ENCODE measurements at regions not wholly inside any gene's neighbourhood (a gene's known extent, or its start where the extent isn't known, plus 50 kb on each side); places are given as distances from the start of the nearest gene placed in this dataset.
"Not testable (repeated sequence)": the region's sequence is repeated elsewhere in the genome, so short reads cannot be mapped to it uniquely, and the experiment has no call there.

DNA sequence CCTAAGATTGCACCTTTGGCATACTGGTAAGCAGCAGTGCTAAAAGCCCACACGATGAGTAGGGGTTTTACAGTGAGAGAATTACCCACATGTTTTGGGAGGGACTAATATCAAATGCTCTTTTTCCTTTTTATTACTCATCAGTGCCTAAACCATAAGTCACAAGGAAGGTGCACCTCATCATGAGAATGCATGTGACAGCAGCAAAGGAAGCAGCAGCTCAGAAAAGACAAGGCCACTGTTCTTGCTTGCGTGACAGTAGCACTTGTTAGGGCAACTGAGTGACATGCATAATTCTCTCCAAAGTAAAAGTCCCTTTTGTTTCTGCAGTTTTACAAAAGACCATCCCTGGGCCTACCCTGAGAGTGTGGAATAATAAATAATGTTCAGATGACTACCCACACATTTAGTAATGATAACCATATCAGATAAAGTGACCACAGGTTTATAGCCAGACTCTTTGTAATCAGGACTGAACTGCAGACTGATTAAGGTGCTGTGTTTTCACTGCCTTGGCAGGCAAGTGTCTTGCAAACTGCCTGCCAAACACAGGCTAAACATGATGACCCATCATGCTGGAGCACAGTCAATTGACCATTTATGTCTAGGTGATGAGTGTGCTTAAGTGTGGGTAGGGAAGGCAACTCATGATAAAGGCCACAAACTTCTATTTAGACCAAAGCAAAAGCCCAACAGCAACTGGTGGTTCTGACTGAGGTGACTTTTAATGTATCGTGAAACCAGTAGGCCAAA is 1751.4 kb downstream of the TP53TG3F start:
- TF ChIP-seq, protein P1, sequence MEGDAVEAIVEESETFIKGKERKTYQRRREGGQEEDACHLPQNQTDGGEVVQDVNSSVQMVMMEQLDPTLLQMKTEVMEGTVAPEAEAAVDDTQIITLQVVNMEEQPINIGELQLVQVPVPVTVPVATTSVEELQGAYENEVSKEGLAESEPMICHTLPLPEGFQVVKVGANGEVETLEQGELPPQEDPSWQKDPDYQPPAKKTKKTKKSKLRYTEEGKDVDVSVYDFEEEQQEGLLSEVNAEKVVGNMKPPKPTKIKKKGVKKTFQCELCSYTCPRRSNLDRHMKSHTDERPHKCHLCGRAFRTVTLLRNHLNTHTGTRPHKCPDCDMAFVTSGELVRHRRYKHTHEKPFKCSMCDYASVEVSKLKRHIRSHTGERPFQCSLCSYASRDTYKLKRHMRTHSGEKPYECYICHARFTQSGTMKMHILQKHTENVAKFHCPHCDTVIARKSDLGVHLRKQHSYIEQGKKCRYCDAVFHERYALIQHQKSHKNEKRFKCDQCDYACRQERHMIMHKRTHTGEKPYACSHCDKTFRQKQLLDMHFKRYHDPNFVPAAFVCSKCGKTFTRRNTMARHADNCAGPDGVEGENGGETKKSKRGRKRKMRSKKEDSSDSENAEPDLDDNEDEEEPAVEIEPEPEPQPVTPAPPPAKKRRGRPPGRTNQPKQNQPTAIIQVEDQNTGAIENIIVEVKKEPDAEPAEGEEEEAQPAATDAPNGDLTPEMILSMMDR (IDR thresholded peaks at IDR 0.05; ENCODE audit: extremely low read depth, missing control alignments) = no peak
- DNase-seq (ENCODE audit: low spot score) = no peak

DNA sequence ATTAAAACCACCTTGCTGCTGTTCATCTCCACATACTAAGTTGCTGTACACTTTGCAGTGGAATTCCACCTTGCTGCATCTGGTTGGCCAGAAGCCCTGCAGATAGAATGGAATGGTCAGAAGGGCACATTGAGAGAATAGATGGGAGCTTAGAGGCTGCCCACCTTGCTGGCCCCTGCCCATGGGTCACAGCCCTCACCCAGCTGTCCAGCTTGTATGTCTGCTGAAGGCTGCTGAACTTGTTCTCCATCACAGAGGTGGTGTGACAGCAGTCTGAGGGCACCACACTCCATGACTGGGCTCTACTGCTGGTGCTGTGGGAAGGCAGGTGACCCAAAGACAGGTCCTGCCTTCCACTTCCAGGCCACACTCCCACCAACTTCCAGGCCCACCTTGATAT is 1755.4 kb downstream of the TP53TG3F start:
- TF ChIP-seq, protein P1 (IDR thresholded peaks at IDR 0.05; ENCODE audit: extremely low read depth, missing control alignments) = no peak
- no peak for DNase-seq (ENCODE audit: low spot score)

- TF ChIP-seq, protein P1 (IDR thresholded peaks at IDR 0.05; ENCODE audit: extremely low read depth, missing control alignments) = no peak
- DNase-seq (ENCODE audit: low spot score) = no peak
Measured at GRCh38 chr16:35215287-35215686, 1755.9 kb downstream of the TP53TG3F start.

- not testable (repeated sequence) for DNase-seq (ENCODE audit: low spot score)
Measured at GRCh38 chr16:35216261-35216660, 1756.8 kb downstream of the TP53TG3F start.

GRCh38 chr16:35221482-35222185 is 1762.2 kb downstream of the TP53TG3F start:
- TF ChIP-seq, protein P1 (IDR thresholded peaks at IDR 0.05; ENCODE audit: extremely low read depth, missing control alignments) = no peak
- no peak for DNase-seq (ENCODE audit: low spot score)

DNA sequence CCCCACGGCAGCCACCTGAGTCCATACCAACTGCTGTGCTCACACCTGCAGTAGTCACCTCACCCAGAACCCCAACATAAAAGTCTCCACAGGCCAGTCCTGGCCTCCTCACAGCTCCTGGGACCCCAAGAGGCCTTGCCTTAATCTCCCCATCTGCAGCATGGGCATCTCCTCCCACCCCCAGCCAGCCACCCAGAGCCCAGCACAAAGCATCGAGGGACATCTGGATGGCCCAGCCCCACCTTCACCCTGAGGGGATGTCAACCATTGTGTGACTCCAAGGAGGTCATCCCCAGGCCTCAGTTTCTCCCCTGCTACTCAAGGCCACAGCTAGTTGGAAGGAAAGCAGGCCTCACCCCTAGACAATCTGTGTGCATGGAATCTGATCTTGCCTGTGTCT is 1775.3 kb downstream of the TP53TG3F start:
- no peak for DNase-seq (ENCODE audit: low spot score)
- TF ChIP-seq, protein P1 (IDR thresholded peaks at IDR 0.05; ENCODE audit: extremely low read depth, missing control alignments) = no peak

DNA sequence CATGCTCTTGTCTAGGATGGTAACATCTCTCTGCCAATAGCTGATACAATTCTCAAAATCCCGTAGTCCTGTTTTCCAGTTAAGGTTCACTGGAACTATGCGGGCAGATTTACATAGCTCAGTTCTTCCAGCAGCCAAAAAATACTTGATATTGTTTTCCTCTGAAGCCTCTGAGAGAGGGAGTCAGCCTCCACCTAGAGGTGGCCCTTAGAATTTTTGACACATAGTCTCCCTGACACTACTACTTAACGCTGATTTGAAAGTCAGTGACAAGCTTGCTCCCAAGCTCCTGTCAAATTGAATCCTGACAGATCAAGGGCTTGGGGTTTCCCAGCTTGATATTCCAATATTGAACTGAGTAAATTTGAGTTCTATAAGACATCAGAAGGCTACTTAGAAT is 1780.1 kb downstream of the TP53TG3F start:
- TF ChIP-seq, protein P1 (IDR thresholded peaks at IDR 0.05; ENCODE audit: extremely low read depth, missing control alignments) = no peak
- no peak for DNase-seq (ENCODE audit: low spot score)
